ENCODE measurements at regions not wholly inside any gene's neighbourhood (a gene's known extent, or its start where the extent isn't known, plus 50 kb on each side); places are given as distances from the start of the nearest gene placed in this dataset.
"Not testable (repeated sequence)": the region's sequence is repeated elsewhere in the genome, so short reads cannot be mapped to it uniquely, and the experiment has no call there.

GRCh38 chr5:98175474-98175873 is 598.0 kb upstream of the RGMB start:
- Histone ChIP-seq H3K27ac (ENCODE audit: low read depth, low read length) (no peak overlapping the region), H3K9me3 (ENCODE audit: control insufficient read depth, insufficient read depth, low read length) (no peaks in the 10 kb centered on the region), H3K27me3 (ENCODE audit: control insufficient read depth, insufficient read depth, low read length) (no peaks in the 10 kb centered on the region), H3K36me3 (ENCODE audit: control insufficient read depth, insufficient read depth, low read length) (no peaks in the 10 kb centered on the region), H3K9ac (ENCODE audit: low read depth, low read length) (no peak overlapping the region), H3K4me3 (ENCODE audit: low read depth, low read length) (no peak overlapping the region), H3K4me1 (ENCODE audit: control insufficient read depth, insufficient read depth, low read length) (no peaks in the 10 kb centered on the region)

GRCh38 chr5:98179791-98180755 is 593.4 kb upstream of the RGMB start:
- Histone ChIP-seq H3K9ac (ENCODE audit: low read depth, low read length) (no peak overlapping the region), H3K4me3 (ENCODE audit: low read depth, low read length) (no peak overlapping the region), H3K4me1 (ENCODE audit: control insufficient read depth, insufficient read depth, low read length) (no peaks in the 10 kb centered on the region), H3K27me3 (ENCODE audit: control insufficient read depth, insufficient read depth, low read length) (no peaks in the 10 kb centered on the region), H3K27ac (ENCODE audit: low read depth, low read length) (no peak overlapping the region), H3K9me3 (ENCODE audit: control insufficient read depth, insufficient read depth, low read length) (no peaks in the 10 kb centered on the region), H3K36me3 (ENCODE audit: control insufficient read depth, insufficient read depth, low read length) (no peaks in the 10 kb centered on the region)

GRCh38 chr5:98186128-98186527 is 587.3 kb upstream of the RGMB start:
- Histone ChIP-seq H3K27ac (ENCODE audit: low read depth, low read length) (no peak overlapping the region), H3K4me1 (ENCODE audit: control insufficient read depth, insufficient read depth, low read length) (no peaks in the 10 kb centered on the region), H3K4me3 (ENCODE audit: low read depth, low read length) (no peak overlapping the region), H3K36me3 (ENCODE audit: control insufficient read depth, insufficient read depth, low read length) (no peaks in the 10 kb centered on the region), H3K9ac (ENCODE audit: low read depth, low read length) (no peak overlapping the region), H3K27me3 (ENCODE audit: control insufficient read depth, insufficient read depth, low read length) (no peaks in the 10 kb centered on the region), H3K9me3 (ENCODE audit: control insufficient read depth, insufficient read depth, low read length) (no peaks in the 10 kb centered on the region)

GRCh38 chr5:98187945-98188344 is 585.5 kb upstream of the RGMB start:
- H3K4me3 ChIP-seq (ENCODE audit: low read depth, low read length): no peak overlapping the region

GRCh38 chr5:98190344-98190743 is 583.1 kb upstream of the RGMB start:
- not testable (repeated sequence) for H3K36me3 ChIP-seq (ENCODE audit: control insufficient read depth, insufficient read depth, low read length); H3K9ac ChIP-seq (ENCODE audit: low read depth, low read length); H3K4me3 ChIP-seq (ENCODE audit: low read depth, low read length); H3K27me3 ChIP-seq (ENCODE audit: control insufficient read depth, insufficient read depth, low read length); H3K4me1 ChIP-seq (ENCODE audit: control insufficient read depth, insufficient read depth, low read length); H3K9me3 ChIP-seq (ENCODE audit: control insufficient read depth, insufficient read depth, low read length); H3K27ac ChIP-seq (ENCODE audit: low read depth, low read length)

More at GRCh38 chr5:98187945-98188344, 585.5 kb upstream of the RGMB start:
- Histone ChIP-seq H3K27me3 (ENCODE audit: control insufficient read depth, insufficient read depth, low read length) (no peaks in the 10 kb centered on the region), H3K9ac (ENCODE audit: low read depth, low read length) (no peak overlapping the region), H3K36me3 (ENCODE audit: control insufficient read depth, insufficient read depth, low read length) (no peaks in the 10 kb centered on the region), H3K9me3 (ENCODE audit: control insufficient read depth, insufficient read depth, low read length) (no peaks in the 10 kb centered on the region), H3K27ac (ENCODE audit: low read depth, low read length) (no peak overlapping the region), H3K4me1 (ENCODE audit: control insufficient read depth, insufficient read depth, low read length) (no peaks in the 10 kb centered on the region)

GRCh38 chr5:98193921-98194760 is 579.3 kb upstream of the RGMB start:
- no peak overlapping the region for H3K27ac ChIP-seq (ENCODE audit: low read depth, low read length)
- H3K9ac ChIP-seq (ENCODE audit: low read depth, low read length): no peak overlapping the region
- H3K4me3 ChIP-seq (ENCODE audit: low read depth, low read length): no peak overlapping the region
- no peaks in the 10 kb centered on the region for H3K9me3 ChIP-seq (ENCODE audit: control insufficient read depth, insufficient read depth, low read length)
- no peaks in the 10 kb centered on the region for H3K36me3 ChIP-seq (ENCODE audit: control insufficient read depth, insufficient read depth, low read length)
- H3K27me3 ChIP-seq (ENCODE audit: control insufficient read depth, insufficient read depth, low read length): no peaks in the 10 kb centered on the region
- H3K4me1 ChIP-seq (ENCODE audit: control insufficient read depth, insufficient read depth, low read length): peaks cover 8% of the 10 kb centered on the region; the same call in 1 of the 2 replicates

GRCh38 chr5:98200726-98201541 is 572.5 kb upstream of the RGMB start:
- no peaks in the 10 kb centered on the region for H3K9me3 ChIP-seq (ENCODE audit: control insufficient read depth, insufficient read depth, low read length)
- no peaks in the 10 kb centered on the region for H3K27me3 ChIP-seq (ENCODE audit: control insufficient read depth, insufficient read depth, low read length)
- H3K4me3 ChIP-seq (ENCODE audit: low read depth, low read length): no peak overlapping the region
- H3K4me1 ChIP-seq (ENCODE audit: control insufficient read depth, insufficient read depth, low read length): peaks cover 8% of the 10 kb centered on the region; the same call in 1 of the 2 replicates
- no peak overlapping the region for H3K9ac ChIP-seq (ENCODE audit: low read depth, low read length)
- no peaks in the 10 kb centered on the region for H3K36me3 ChIP-seq (ENCODE audit: control insufficient read depth, insufficient read depth, low read length)
- no peak overlapping the region for H3K27ac ChIP-seq (ENCODE audit: low read depth, low read length)

GRCh38 chr5:98204798-98205197 is 568.7 kb upstream of the RGMB start:
- Histone ChIP-seq H3K4me1 (ENCODE audit: control insufficient read depth, insufficient read depth, low read length) (no peaks in the 10 kb centered on the region), H3K36me3 (ENCODE audit: control insufficient read depth, insufficient read depth, low read length) (no peaks in the 10 kb centered on the region), H3K9ac (ENCODE audit: low read depth, low read length) (no peak overlapping the region), H3K9me3 (ENCODE audit: control insufficient read depth, insufficient read depth, low read length) (no peaks in the 10 kb centered on the region), H3K27me3 (ENCODE audit: control insufficient read depth, insufficient read depth, low read length) (no peaks in the 10 kb centered on the region), H3K27ac (ENCODE audit: low read depth, low read length) (no peak overlapping the region), H3K4me3 (ENCODE audit: low read depth, low read length) (no peak overlapping the region)

GRCh38 chr5:98205691-98206461 is 567.6 kb upstream of the RGMB start:
- Histone ChIP-seq H3K4me3 (ENCODE audit: low read depth, low read length) (no peak overlapping the region), H3K9me3 (ENCODE audit: control insufficient read depth, insufficient read depth, low read length) (no peaks in the 10 kb centered on the region), H3K9ac (ENCODE audit: low read depth, low read length) (no peak overlapping the region), H3K27me3 (ENCODE audit: control insufficient read depth, insufficient read depth, low read length) (no peaks in the 10 kb centered on the region), H3K27ac (ENCODE audit: low read depth, low read length) (no peak overlapping the region), H3K4me1 (ENCODE audit: control insufficient read depth, insufficient read depth, low read length) (no peaks in the 10 kb centered on the region), H3K36me3 (ENCODE audit: control insufficient read depth, insufficient read depth, low read length) (no peaks in the 10 kb centered on the region)

GRCh38 chr5:98206566-98206965 is 566.9 kb upstream of the RGMB start:
- no peaks in the 10 kb centered on the region for H3K27me3 ChIP-seq (ENCODE audit: control insufficient read depth, insufficient read depth, low read length)
- no peak overlapping the region for H3K27ac ChIP-seq (ENCODE audit: low read depth, low read length)
- no peaks in the 10 kb centered on the region for H3K4me1 ChIP-seq (ENCODE audit: control insufficient read depth, insufficient read depth, low read length)

More at GRCh38 chr5:98206566-98206965, 566.9 kb upstream of the RGMB start:
- Histone ChIP-seq H3K4me3 (ENCODE audit: low read depth, low read length) (no peak overlapping the region), H3K36me3 (ENCODE audit: control insufficient read depth, insufficient read depth, low read length) (no peaks in the 10 kb centered on the region), H3K9ac (ENCODE audit: low read depth, low read length) (no peak overlapping the region), H3K9me3 (ENCODE audit: control insufficient read depth, insufficient read depth, low read length) (no peaks in the 10 kb centered on the region)
